NCI-H2196 (cell line): ENCODE measurements at regions not wholly inside any gene's neighbourhood (a gene's known extent, or its start where the extent isn't known, plus 50 kb on each side); places are given as distances from the start of the nearest gene placed in this dataset.

Source experiments
- DNase-seq: peaks from one replicate; lab custom pipeline; 2025; ENCODE audit not compliant: unreplicated experiment; lab: John Stamatoyannopoulos, UW

- peak; percentile 20 for DNase-seq
These were observed 129.3 kb upstream of the RAI14 start for GRCh38 chr5:34526682-34527305.

- DNase-seq: no peak
These were observed 126.4 kb upstream of the RAI14 start for GRCh38 chr5:34529581-34530331.

- no peak for DNase-seq
These were observed 125.5 kb upstream of the RAI14 start for GRCh38 chr5:34530637-34531036.

GRCh38 chr5:34531751-34532360 is 124.3 kb upstream of the RAI14 start:
- DNase-seq: no peak

DNA sequence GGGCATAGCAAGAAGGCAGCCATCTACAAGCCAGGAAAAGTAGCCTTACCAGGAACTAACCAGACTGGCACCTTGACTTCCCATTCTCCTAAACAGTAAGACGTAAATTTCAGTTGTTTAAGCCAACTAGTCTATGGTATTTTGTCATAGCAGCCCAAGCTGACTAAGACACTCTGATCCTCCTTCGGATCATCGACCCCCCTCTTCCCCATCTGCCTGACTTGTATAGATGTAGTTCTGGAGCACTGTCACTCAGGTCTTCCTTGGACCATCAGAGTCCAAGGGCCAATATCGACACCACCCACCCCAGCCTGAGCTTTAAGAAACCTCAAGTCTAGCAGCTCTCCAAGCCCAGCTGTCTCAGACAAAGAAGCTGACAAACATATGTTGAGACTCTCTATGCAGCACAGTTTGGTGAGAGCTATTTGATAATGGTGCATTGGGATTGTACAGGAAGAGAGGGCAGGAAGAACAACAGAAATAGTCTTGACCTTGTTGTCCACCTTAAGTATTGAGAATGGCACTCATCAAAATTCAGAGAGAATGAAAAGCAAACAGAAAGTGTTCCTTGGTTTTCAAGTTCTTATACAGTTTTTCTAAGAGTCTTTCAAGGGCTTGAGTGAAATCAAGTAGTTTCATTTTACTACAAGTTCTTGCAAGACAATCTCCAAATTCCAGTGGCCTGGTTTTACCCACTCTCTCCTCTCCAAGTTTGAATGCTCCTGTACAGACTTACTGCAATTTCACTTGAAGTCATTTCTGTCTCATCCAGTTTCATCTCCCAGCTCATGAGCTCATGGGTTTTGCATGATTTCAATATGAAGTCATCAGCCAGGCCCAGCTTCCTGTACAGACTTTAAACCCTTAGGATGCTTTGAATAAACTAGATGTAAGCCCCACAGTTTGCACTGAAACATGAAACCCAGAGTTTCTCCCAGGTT is 122.3 kb upstream of the RAI14 start:
- DNase-seq: no peak

- no peak for DNase-seq
These were observed 121.5 kb upstream of the RAI14 start for GRCh38 chr5:34534523-34535103.

DNA sequence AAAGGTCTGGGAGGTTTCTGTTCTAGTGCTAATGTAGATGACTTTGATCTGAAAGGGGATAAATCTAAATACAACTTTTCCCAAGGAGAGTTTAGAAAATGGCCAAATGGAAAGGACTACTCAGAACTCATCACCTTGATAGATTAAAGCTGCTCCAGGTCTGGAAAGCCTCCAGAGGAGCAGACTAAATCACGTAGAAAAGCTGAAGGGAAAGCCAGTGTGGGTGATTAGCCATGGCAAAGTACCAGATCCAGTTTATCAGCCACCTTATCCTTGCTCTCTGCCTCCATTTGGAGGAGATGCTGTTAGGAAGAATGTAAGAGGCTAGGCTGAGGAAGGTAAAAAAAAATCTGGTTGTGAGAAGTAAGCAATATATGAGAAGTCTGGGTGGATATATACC is 120.7 kb upstream of the RAI14 start:
- DNase-seq: no peak

GRCh38 chr5:34535944-34536623 is 120.0 kb upstream of the RAI14 start:
- DNase-seq: no peak

DNA sequence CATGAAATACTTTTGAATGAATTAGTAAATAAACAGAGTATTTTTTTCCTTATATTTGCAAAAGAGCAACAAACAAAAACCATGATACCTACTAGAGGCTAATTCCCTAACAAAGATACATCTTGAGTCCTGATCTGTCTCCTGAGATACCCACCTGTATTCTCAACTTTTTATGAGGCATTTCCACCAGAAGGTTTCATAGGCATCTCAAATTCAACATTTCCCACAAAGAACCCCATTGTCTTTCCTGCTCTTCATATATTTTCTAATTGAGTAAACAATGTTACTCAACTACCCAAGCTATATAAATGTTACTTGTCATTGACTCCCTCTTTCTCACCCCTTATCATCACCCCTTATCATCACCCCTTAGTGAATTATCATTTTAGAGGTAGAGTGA is 119.4 kb upstream of the RAI14 start:
- no peak for DNase-seq

DNA sequence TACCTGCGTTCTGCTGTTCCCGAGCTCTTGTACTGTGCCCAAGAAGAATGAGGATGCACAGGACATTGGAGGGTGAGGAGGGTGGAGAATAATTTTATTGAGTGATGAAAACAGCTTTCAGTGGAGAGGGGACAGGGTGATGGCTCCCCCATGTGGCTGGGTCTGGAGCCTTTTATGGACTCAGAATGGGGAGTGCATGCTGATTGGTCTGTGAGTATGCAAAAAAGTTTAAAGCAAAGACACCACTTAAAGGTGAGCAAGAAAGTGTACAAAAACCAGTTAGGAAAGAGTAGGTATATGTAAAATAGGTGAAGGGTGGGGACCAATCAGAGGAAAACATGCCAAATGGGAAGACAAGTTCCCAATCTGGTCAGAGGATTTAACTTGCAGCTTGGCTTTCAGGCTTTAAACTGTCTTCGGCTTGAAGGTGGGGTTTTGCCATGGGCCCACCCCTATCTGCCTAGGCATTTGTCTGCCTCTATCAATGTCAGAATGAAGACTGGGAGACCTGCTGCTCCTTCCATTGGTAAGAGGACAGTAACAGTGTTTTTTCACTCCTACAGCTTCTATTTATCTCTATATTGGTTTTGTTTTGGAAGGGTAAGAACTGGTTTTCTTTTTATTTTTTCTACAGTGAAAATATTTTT is 118.0 kb upstream of the RAI14 start:
- no peak for DNase-seq

- no peak for DNase-seq
These were observed 116.9 kb upstream of the RAI14 start for GRCh38 chr5:34539183-34539582.

GRCh38 chr5:34541067-34541466 is 115.1 kb upstream of the RAI14 start:
- DNase-seq: no peak

- no peak for DNase-seq
These were observed 113.3 kb upstream of the RAI14 start for GRCh38 chr5:34542818-34543217.

DNA sequence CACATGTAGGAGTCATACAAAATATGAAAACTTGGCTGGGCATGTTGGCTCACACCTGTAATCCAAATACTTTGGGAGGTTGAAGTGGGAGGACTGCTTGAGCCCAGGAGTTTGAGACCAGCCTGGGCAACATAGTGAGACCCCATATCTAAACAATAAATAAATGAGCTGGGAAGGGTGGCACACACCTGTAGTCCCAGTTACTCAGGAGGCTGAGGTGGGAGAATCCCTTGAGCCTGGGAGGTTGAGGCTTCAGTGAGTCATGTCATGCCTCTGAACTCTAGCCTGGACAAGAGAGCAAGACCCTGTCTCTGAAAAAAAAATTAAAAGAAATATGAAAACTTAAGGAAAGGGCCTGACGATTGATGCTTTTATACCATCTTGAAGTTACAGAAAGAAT is 112.4 kb upstream of the RAI14 start:
- no peak for DNase-seq

- no peak for DNase-seq
These were observed 111.7 kb upstream of the RAI14 start for GRCh38 chr5:34544403-34544802.

- DNase-seq: no peak
These were observed 111.0 kb upstream of the RAI14 start for GRCh38 chr5:34545164-34545563.

DNA sequence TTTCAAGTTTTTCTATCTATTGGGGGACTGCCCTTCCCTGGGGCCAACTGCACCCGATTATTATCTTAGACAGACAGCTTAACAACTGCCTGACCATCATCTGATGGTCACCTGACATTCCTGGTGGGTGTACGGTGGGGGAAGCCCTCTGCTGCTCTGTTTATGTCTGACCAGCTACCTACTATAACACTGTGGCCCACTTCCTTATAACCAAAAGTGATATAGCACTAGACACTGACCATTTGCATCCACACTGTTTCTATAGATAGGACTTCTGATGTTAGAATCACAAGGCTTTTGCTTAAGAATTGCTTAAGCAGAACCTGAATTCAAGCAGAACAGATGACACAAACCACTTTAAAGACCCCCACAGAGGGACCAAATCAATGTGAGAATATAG is 110.5 kb upstream of the RAI14 start:
- DNase-seq: no peak

- DNase-seq: no peak
These were observed 108.6 kb upstream of the RAI14 start for GRCh38 chr5:34547300-34548085.

DNA sequence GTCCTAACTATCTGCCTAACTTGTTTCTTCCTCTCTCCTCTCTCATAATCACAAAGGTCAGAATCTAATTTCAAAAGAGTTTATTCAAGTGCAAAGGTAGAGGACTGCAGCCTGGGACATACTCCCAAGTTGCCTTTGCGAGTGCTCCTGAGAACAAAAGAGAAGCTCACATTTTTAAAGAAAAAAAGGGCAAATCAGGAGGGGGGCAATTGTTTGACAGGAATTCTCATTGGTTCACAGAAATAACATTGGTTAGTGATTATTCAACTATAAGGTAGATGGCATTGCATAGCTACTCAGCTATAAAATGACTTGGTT is 108.1 kb upstream of the RAI14 start:
- DNase-seq: no peak
